ENCODE measurements at regions not wholly inside any gene's neighbourhood (a gene's known extent, or its start where the extent isn't known, plus 50 kb on each side); places are given as distances from the start of the nearest gene placed in this dataset.

- H3K9me3 ChIP-seq, result no peaks in the 10 kb centered on the region
- DNase-seq, result no peak
- POLR2A ChIA-PET, result no interaction called here
- CTCF ChIA-PET, result interaction anchor here (0.6 kb wide), 1 partner anchor 92 kb away, joined by 3 read pairs; no protein-coding TSS in a partner anchor
- Mint-ChIP-seq H3K27ac (ENCODE audit: unreplicated experiment) (no peak overlapping the region), H3K27me3 (ENCODE audit: insufficient read depth, unreplicated experiment) (no peaks in the 10 kb centered on the region), H3K4me1 (ENCODE audit: low read depth, unreplicated experiment) (no peaks in the 10 kb centered on the region), H3K9me3 (ENCODE audit: unreplicated experiment) (no peaks in the 10 kb centered on the region), H3K4me3 (ENCODE audit: unreplicated experiment) (no peak overlapping the region), H3K36me3 (ENCODE audit: insufficient read depth, unreplicated experiment) (no peaks in the 10 kb centered on the region)
- H3K4me3 ChIP-seq (ENCODE audit: low read depth, low read length), result no peak overlapping the region
- H3K27me3 ChIP-seq (replicated peaks; ENCODE audit: control insufficient read depth, insufficient read depth, low read length), result no peaks in the 10 kb centered on the region
- no peaks in the 10 kb centered on the region for H3K36me3 ChIP-seq (ENCODE audit: control insufficient read depth, insufficient read depth, low read length)
- H3K4me1 ChIP-seq, result no peaks in the 10 kb centered on the region
- no TSS peak for BruUV-seq (replicated peaks)
- intact Hi-C loops (cut with micrococcal nuclease; ENCODE audit: unreplicated experiment), result no loop called here
- TF ChIP-seq, protein P1, sequence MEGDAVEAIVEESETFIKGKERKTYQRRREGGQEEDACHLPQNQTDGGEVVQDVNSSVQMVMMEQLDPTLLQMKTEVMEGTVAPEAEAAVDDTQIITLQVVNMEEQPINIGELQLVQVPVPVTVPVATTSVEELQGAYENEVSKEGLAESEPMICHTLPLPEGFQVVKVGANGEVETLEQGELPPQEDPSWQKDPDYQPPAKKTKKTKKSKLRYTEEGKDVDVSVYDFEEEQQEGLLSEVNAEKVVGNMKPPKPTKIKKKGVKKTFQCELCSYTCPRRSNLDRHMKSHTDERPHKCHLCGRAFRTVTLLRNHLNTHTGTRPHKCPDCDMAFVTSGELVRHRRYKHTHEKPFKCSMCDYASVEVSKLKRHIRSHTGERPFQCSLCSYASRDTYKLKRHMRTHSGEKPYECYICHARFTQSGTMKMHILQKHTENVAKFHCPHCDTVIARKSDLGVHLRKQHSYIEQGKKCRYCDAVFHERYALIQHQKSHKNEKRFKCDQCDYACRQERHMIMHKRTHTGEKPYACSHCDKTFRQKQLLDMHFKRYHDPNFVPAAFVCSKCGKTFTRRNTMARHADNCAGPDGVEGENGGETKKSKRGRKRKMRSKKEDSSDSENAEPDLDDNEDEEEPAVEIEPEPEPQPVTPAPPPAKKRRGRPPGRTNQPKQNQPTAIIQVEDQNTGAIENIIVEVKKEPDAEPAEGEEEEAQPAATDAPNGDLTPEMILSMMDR (IDR thresholded peaks at IDR 0.05; ENCODE audit: insufficient read depth in 1 of 2, low read depth in 1 of 2, low read length in 1 of 2, severe bottlenecking in 1 of 2, unreplicated experiment in 1 of 2), result no peak
These were observed 50.5 kb downstream of the RGS12 start for GRCh38 chr4:3343358-3343757.

GRCh38 chr4:3344104-3344503 lies 51.3 kb downstream of the RGS12 start:
- BruUV-seq (replicated peaks), result no TSS peak
- intact Hi-C loops (cut with micrococcal nuclease; ENCODE audit: unreplicated experiment), result no loop called here
- no peaks in the 10 kb centered on the region for H3K4me1 Mint-ChIP-seq (ENCODE audit: low read depth, unreplicated experiment)
- no peaks in the 10 kb centered on the region for H3K27me3 Mint-ChIP-seq (ENCODE audit: insufficient read depth, unreplicated experiment)
- POLR2A ChIA-PET, result no interaction called here
- no peaks in the 10 kb centered on the region for H3K36me3 ChIP-seq (ENCODE audit: control insufficient read depth, insufficient read depth, low read length)
- no peaks in the 10 kb centered on the region for H3K4me1 ChIP-seq
- no peak overlapping the region for H3K4me3 ChIP-seq (ENCODE audit: low read depth, low read length)
- CTCF ChIA-PET, result interaction anchor here (0.6 kb wide), 1 partner anchor 91 kb away, joined by 3 read pairs; no protein-coding TSS in a partner anchor
- no peak overlapping the region for H3K27ac Mint-ChIP-seq (ENCODE audit: unreplicated experiment)
- H3K27me3 ChIP-seq (replicated peaks; ENCODE audit: control insufficient read depth, insufficient read depth, low read length), result no peaks in the 10 kb centered on the region
- H3K9me3 Mint-ChIP-seq (ENCODE audit: unreplicated experiment), result no peaks in the 10 kb centered on the region
- H3K36me3 Mint-ChIP-seq (ENCODE audit: insufficient read depth, unreplicated experiment), result no peaks in the 10 kb centered on the region
- no peaks in the 10 kb centered on the region for H3K9me3 ChIP-seq
- TF ChIP-seq, protein P1 (IDR thresholded peaks at IDR 0.05; ENCODE audit: insufficient read depth in 1 of 2, low read depth in 1 of 2, low read length in 1 of 2, severe bottlenecking in 1 of 2, unreplicated experiment in 1 of 2), result no peak
- no peak overlapping the region for H3K4me3 Mint-ChIP-seq (ENCODE audit: unreplicated experiment)
- DNase-seq, result no peak

DNA sequence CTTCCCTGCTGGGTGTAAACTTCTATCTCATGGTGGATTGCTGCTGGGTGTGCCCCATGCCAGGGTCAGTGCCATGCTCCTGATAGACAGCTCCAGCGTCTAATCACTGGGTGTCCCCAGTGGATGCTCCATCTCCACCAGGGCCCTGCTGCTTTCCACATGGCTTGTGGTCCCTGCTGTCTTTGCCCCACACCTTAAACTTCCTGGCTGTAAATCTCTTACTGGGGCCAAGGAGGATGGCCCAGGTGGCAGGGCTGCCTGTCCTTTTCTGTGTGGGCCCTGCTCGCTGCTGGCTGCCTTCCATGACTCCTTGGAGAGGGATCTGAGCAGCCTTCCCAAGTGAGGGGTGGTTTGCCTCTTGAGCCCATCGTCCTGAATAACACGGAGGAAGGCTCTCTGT lies 51.8 kb downstream of the RGS12 start:
- TF ChIP-seq, protein P1 (IDR thresholded peaks at IDR 0.05; ENCODE audit: insufficient read depth in 1 of 2, low read depth in 1 of 2, low read length in 1 of 2, severe bottlenecking in 1 of 2, unreplicated experiment in 1 of 2), result no peak
- H3K9me3 Mint-ChIP-seq (ENCODE audit: unreplicated experiment), result no peaks in the 10 kb centered on the region
- Histone ChIP-seq H3K4me1 (no peaks in the 10 kb centered on the region), H3K9me3 (no peaks in the 10 kb centered on the region), H3K27me3 (replicated peaks; ENCODE audit: control insufficient read depth, insufficient read depth, low read length) (no peaks in the 10 kb centered on the region), H3K36me3 (ENCODE audit: control insufficient read depth, insufficient read depth, low read length) (no peaks in the 10 kb centered on the region), H3K4me3 (ENCODE audit: low read depth, low read length) (no peak overlapping the region)
- intact Hi-C loops (cut with micrococcal nuclease; ENCODE audit: unreplicated experiment), result no loop called here
- H3K4me3 Mint-ChIP-seq (ENCODE audit: unreplicated experiment), result no peak overlapping the region
- CTCF ChIA-PET, result no interaction called here
- no peaks in the 10 kb centered on the region for H3K27me3 Mint-ChIP-seq (ENCODE audit: insufficient read depth, unreplicated experiment)
- POLR2A ChIA-PET, result no interaction called here
- H3K27ac Mint-ChIP-seq (ENCODE audit: unreplicated experiment), result no peak overlapping the region
- H3K4me1 Mint-ChIP-seq (ENCODE audit: low read depth, unreplicated experiment), result no peaks in the 10 kb centered on the region
- no TSS peak for BruUV-seq (replicated peaks)
- no peak for DNase-seq
- no peaks in the 10 kb centered on the region for H3K36me3 Mint-ChIP-seq (ENCODE audit: insufficient read depth, unreplicated experiment)
